GM12872 (cell line): ENCODE measurements at regions not wholly inside any gene's neighbourhood (a gene's known extent, or its start where the extent isn't known, plus 50 kb on each side); places are given as distances from the start of the nearest gene placed in this dataset.

Source experiments
- CTCF ChIP-seq: IDR thresholded peaks from 3 replicates; pipeline ENCODE4 v1.5.1; 2011; ENCODE audit warnings: low read depth, mild to moderate bottlenecking, low read length, moderate library complexity; ENCODE audit not compliant: insufficient read depth

GRCh38 chr4:23237771-23238170 lies 545.0 kb downstream of the GBA3 start:
- no peak for TF ChIP-seq CTCF

GRCh38 chr4:23235628-23236390 lies 543.1 kb downstream of the GBA3 start:
- TF ChIP-seq CTCF, result no peak

- no peak for TF ChIP-seq CTCF
Observed at GRCh38 chr4:23234716-23235115, 542.0 kb downstream of the GBA3 start.

GRCh38 chr4:23234018-23234417 lies 541.3 kb downstream of the GBA3 start:
- TF ChIP-seq CTCF, result no peak

GRCh38 chr4:23233596-23233995 lies 540.9 kb downstream of the GBA3 start:
- TF ChIP-seq CTCF, result no peak

GRCh38 chr4:23232987-23233386 lies 540.2 kb downstream of the GBA3 start:
- no peak for TF ChIP-seq CTCF

GRCh38 chr4:23225564-23225963 lies 532.8 kb downstream of the GBA3 start:
- no peak for TF ChIP-seq CTCF
